NCI-H2081 (cell line): ENCODE measurements at regions not wholly inside any gene's neighbourhood (a gene's known extent, or its start where the extent isn't known, plus 50 kb on each side); places are given as distances from the start of the nearest gene placed in this dataset.
A peak's percentile ranks its signal among the peaks of the same experiment; 100 is the strongest.

ENCODE experiments used
- DNase-seq, 2 experiments: peaks; one replicate each; lab custom pipeline; 2025; lab: John Stamatoyannopoulos, UW

GRCh38 chr13:91166714-91167511 is 180.6 kb upstream of the MIR17HG start:
- no peak for DNase-seq

GRCh38 chr13:91167706-91168385 is 179.6 kb upstream of the MIR17HG start:
- peak; percentile 16 to 58 for DNase-seq

GRCh38 chr13:91168386-91168711 is 179.1 kb upstream of the MIR17HG start:
- DNase-seq = no peak

- no peak for DNase-seq
Measured at GRCh38 chr13:91169321-91170050, 178.0 kb upstream of the MIR17HG start.

GRCh38 chr13:91172160-91172559 is 175.3 kb upstream of the MIR17HG start:
- no peak for DNase-seq

GRCh38 chr13:91174886-91175501 is 172.5 kb upstream of the MIR17HG start:
- no peak for DNase-seq

GRCh38 chr13:91178099-91178498 is 169.4 kb upstream of the MIR17HG start:
- no peak for DNase-seq

GRCh38 chr13:91181892-91182291 is 165.6 kb upstream of the MIR17HG start:
- no peak for DNase-seq

- DNase-seq = no peak
Measured at GRCh38 chr13:91184244-91184926, 163.1 kb upstream of the MIR17HG start.

GRCh38 chr13:91185294-91185863 is 162.1 kb upstream of the MIR17HG start:
- peak; percentile 31 to 64 for DNase-seq

- no peak for DNase-seq
Measured at GRCh38 chr13:91187522-91187921, 160.0 kb upstream of the MIR17HG start.

- no peak for DNase-seq
Measured at GRCh38 chr13:91189506-91189905, 158.0 kb upstream of the MIR17HG start.

- no peak for DNase-seq
Measured at GRCh38 chr13:91193358-91193757, 154.1 kb upstream of the MIR17HG start.

GRCh38 chr13:91195789-91196188 is 151.7 kb upstream of the MIR17HG start:
- DNase-seq = no peak

GRCh38 chr13:91196958-91197357 is 150.5 kb upstream of the MIR17HG start:
- no peak for DNase-seq

GRCh38 chr13:91199866-91200265 is 147.6 kb upstream of the MIR17HG start:
- no peak for DNase-seq

GRCh38 chr13:91200486-91200885 is 147.0 kb upstream of the MIR17HG start:
- DNase-seq = no peak

GRCh38 chr13:91203430-91203829 is 144.1 kb upstream of the MIR17HG start:
- peak; percentile 34 to 91 for DNase-seq

GRCh38 chr13:91207261-91207660 is 140.2 kb upstream of the MIR17HG start:
- no peak for DNase-seq

- DNase-seq = no peak
Measured at GRCh38 chr13:91211510-91211909, 136.0 kb upstream of the MIR17HG start.

- DNase-seq = no peak
Measured at GRCh38 chr13:91212231-91212630, 135.3 kb upstream of the MIR17HG start.

GRCh38 chr13:91214031-91214430 is 133.5 kb upstream of the MIR17HG start:
- no peak for DNase-seq
